ENCODE measurements at regions not wholly inside any gene's neighbourhood (a gene's known extent, or its start where the extent isn't known, plus 50 kb on each side); places are given as distances from the start of the nearest gene placed in this dataset.

DNA sequence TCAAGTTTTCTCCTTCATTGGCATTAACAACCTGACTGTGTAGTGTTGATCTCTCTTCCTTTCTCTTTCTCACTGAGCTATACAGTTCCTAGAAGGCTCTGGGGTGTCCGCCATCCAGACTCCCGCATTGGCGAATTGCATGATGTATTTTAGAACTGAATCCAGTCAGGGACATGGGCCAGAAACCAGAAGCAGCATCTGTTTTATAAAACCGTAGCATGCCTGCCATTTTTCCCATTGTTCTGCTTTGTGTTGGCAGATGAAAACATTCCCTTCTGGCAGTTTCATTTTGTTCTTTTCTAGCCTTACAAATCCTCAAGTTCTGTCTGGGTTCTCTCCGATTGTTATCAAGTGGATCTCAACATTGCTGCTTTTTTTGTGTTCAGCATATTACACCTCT is 268.3 kb upstream of the SEL1L start:
- TF ChIP-seq, protein P1, sequence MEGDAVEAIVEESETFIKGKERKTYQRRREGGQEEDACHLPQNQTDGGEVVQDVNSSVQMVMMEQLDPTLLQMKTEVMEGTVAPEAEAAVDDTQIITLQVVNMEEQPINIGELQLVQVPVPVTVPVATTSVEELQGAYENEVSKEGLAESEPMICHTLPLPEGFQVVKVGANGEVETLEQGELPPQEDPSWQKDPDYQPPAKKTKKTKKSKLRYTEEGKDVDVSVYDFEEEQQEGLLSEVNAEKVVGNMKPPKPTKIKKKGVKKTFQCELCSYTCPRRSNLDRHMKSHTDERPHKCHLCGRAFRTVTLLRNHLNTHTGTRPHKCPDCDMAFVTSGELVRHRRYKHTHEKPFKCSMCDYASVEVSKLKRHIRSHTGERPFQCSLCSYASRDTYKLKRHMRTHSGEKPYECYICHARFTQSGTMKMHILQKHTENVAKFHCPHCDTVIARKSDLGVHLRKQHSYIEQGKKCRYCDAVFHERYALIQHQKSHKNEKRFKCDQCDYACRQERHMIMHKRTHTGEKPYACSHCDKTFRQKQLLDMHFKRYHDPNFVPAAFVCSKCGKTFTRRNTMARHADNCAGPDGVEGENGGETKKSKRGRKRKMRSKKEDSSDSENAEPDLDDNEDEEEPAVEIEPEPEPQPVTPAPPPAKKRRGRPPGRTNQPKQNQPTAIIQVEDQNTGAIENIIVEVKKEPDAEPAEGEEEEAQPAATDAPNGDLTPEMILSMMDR (IDR thresholded peaks at IDR 0.05): no peak
- no peak for DNase-seq (ENCODE audit: extremely low spot score, unreplicated experiment)
- H3K27me3 Mint-ChIP-seq (ENCODE audit: unreplicated experiment): no peaks in the 10 kb centered on the region
- H3K27ac Mint-ChIP-seq (ENCODE audit: unreplicated experiment): no peak overlapping the region
- H3K9me3 Mint-ChIP-seq (ENCODE audit: unreplicated experiment): peaks cover 29% of the 10 kb centered on the region
- H3K36me3 Mint-ChIP-seq (ENCODE audit: unreplicated experiment): no peaks in the 10 kb centered on the region
- no peaks in the 10 kb centered on the region for H3K4me1 Mint-ChIP-seq (ENCODE audit: unreplicated experiment)
- H3K4me3 Mint-ChIP-seq (ENCODE audit: unreplicated experiment): no peak overlapping the region

DNA sequence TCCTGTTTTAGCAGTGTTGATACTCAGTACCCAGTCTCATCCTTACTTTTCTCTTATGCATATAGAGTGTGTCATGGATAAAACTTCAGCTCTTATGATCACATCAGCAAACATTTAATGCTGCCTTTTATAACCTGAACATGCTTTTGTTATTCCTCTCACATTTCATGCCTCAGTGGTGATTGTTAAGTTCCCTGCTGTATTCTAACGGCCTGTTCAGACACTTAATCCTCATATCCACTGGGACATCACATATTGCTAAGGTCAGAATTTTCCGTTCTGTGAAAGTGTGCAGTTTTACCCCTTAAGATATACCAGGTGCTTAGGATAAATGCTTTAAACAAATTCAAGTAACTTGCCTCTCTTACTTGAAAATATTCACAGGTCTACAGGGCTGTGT is 268.7 kb upstream of the SEL1L start:
- no peaks in the 10 kb centered on the region for H3K36me3 Mint-ChIP-seq (ENCODE audit: unreplicated experiment)
- H3K27ac Mint-ChIP-seq (ENCODE audit: unreplicated experiment): no peak overlapping the region
- H3K4me3 Mint-ChIP-seq (ENCODE audit: unreplicated experiment): no peak overlapping the region
- peaks cover 30% of the 10 kb centered on the region for H3K9me3 Mint-ChIP-seq (ENCODE audit: unreplicated experiment)
- TF ChIP-seq, protein P1 (IDR thresholded peaks at IDR 0.05): no peak
- no peak for DNase-seq (ENCODE audit: extremely low spot score, unreplicated experiment)
- no peaks in the 10 kb centered on the region for H3K27me3 Mint-ChIP-seq (ENCODE audit: unreplicated experiment)
- no peaks in the 10 kb centered on the region for H3K4me1 Mint-ChIP-seq (ENCODE audit: unreplicated experiment)

GRCh38 chr14:81805785-81806184 is 272.1 kb upstream of the SEL1L start:
- no peak overlapping the region for H3K27ac Mint-ChIP-seq (ENCODE audit: unreplicated experiment)
- no peak for DNase-seq (ENCODE audit: extremely low spot score, unreplicated experiment)
- no peak overlapping the region for H3K4me3 Mint-ChIP-seq (ENCODE audit: unreplicated experiment)
- H3K4me1 Mint-ChIP-seq (ENCODE audit: unreplicated experiment): no peaks in the 10 kb centered on the region
- H3K9me3 Mint-ChIP-seq (ENCODE audit: unreplicated experiment): peaks cover 29% of the 10 kb centered on the region
- no peaks in the 10 kb centered on the region for H3K27me3 Mint-ChIP-seq (ENCODE audit: unreplicated experiment)
- H3K36me3 Mint-ChIP-seq (ENCODE audit: unreplicated experiment): no peaks in the 10 kb centered on the region
- TF ChIP-seq, protein P1 (IDR thresholded peaks at IDR 0.05): no peak

- Mint-ChIP-seq H3K36me3 (ENCODE audit: unreplicated experiment) (no peaks in the 10 kb centered on the region), H3K4me3 (ENCODE audit: unreplicated experiment) (no peak overlapping the region), H3K27ac (ENCODE audit: unreplicated experiment) (no peak overlapping the region), H3K9me3 (ENCODE audit: unreplicated experiment) (peaks cover 40% of the 10 kb centered on the region), H3K4me1 (ENCODE audit: unreplicated experiment) (no peaks in the 10 kb centered on the region), H3K27me3 (ENCODE audit: unreplicated experiment) (no peaks in the 10 kb centered on the region)
- DNase-seq (ENCODE audit: extremely low spot score, unreplicated experiment): no peak
- TF ChIP-seq, protein P1 (IDR thresholded peaks at IDR 0.05): no peak
These were observed 278.1 kb upstream of the SEL1L start for GRCh38 chr14:81811705-81812269.

DNA sequence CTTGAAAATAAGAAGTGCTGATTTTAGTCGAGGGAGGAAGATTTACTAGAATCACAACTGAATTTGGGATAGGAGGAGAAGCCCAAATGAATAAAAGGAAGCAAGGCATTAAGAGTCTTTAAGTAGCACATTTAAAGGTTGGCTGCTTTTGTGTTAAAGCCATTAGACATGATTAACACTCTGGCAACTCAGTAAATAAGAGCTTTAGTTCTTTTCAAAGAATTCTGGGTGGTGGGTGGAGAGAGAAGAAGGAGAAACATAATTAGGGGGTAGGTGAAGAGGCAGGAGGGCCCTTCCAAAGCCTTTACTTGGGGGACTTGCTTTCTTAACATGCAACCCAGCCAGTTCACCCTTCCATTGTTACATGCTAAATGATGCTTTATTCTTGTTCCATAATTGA is 284.6 kb upstream of the SEL1L start:
- no peaks in the 10 kb centered on the region for H3K27me3 Mint-ChIP-seq (ENCODE audit: unreplicated experiment)
- H3K36me3 Mint-ChIP-seq (ENCODE audit: unreplicated experiment): no peaks in the 10 kb centered on the region
- peaks cover 32% of the 10 kb centered on the region for H3K9me3 Mint-ChIP-seq (ENCODE audit: unreplicated experiment)
- no peaks in the 10 kb centered on the region for H3K4me1 Mint-ChIP-seq (ENCODE audit: unreplicated experiment)
- no peak overlapping the region for H3K27ac Mint-ChIP-seq (ENCODE audit: unreplicated experiment)
- TF ChIP-seq, protein P1 (IDR thresholded peaks at IDR 0.05): no peak
- H3K4me3 Mint-ChIP-seq (ENCODE audit: unreplicated experiment): no peak overlapping the region
- DNase-seq (ENCODE audit: extremely low spot score, unreplicated experiment): no peak

All from osteocyte (in vitro differentiated cells).